ENCODE measurements at regions not wholly inside any gene's neighbourhood (a gene's known extent, or its start where the extent isn't known, plus 50 kb on each side); places are given as distances from the start of the nearest gene placed in this dataset.

GRCh38 chr2:34107811-34108210, 508.7 kb upstream of the FAM98A start:
- no peak for DNase-seq (ENCODE audit: low read depth in 2 of 2)

GRCh38 chr2:34105006-34105767, 506.1 kb upstream of the FAM98A start:
- DNase-seq (ENCODE audit: low read depth in 2 of 2) = no peak

- DNase-seq (ENCODE audit: low read depth in 2 of 2) = no peak
Measured at GRCh38 chr2:34104601-34105000, 505.5 kb upstream of the FAM98A start.

GRCh38 chr2:34103437-34103836, 504.3 kb upstream of the FAM98A start:
- no peak for DNase-seq (ENCODE audit: low read depth in 2 of 2)

- no peak for DNase-seq (ENCODE audit: low read depth in 2 of 2)
Measured at GRCh38 chr2:34102339-34102738, 503.2 kb upstream of the FAM98A start.

- no peak for DNase-seq (ENCODE audit: low read depth in 2 of 2)
Measured at GRCh38 chr2:34099377-34099776, 500.3 kb upstream of the FAM98A start.

- DNase-seq (ENCODE audit: low read depth in 2 of 2) = no peak
Measured at GRCh38 chr2:34098256-34098655, 499.2 kb upstream of the FAM98A start.

- peak in 1 of 2 donors; percentile 8 for DNase-seq (ENCODE audit: low read depth in 2 of 2)
Measured at GRCh38 chr2:34096562-34097171, 497.6 kb upstream of the FAM98A start.

- no peak for DNase-seq (ENCODE audit: low read depth in 2 of 2)
Measured at GRCh38 chr2:34093790-34094189, 494.7 kb upstream of the FAM98A start.

- no peak for DNase-seq (ENCODE audit: low read depth in 2 of 2)
Measured at GRCh38 chr2:34070196-34070595, 471.1 kb upstream of the FAM98A start.

- DNase-seq (ENCODE audit: low read depth in 2 of 2) = no peak
Measured at GRCh38 chr2:34069604-34070003, 470.5 kb upstream of the FAM98A start.

- DNase-seq (ENCODE audit: low read depth in 2 of 2) = no peak
Measured at GRCh38 chr2:34050413-34050812, 451.3 kb upstream of the FAM98A start.

- no peak for DNase-seq (ENCODE audit: low read depth in 2 of 2)
Measured at GRCh38 chr2:34045101-34045655, 446.1 kb upstream of the FAM98A start.

- no peak for DNase-seq (ENCODE audit: low read depth in 2 of 2)
Measured at GRCh38 chr2:34037886-34038285, 438.8 kb upstream of the FAM98A start.

GRCh38 chr2:34037157-34037556, 438.1 kb upstream of the FAM98A start:
- no peak for DNase-seq (ENCODE audit: low read depth in 2 of 2)

- no peak for DNase-seq (ENCODE audit: low read depth in 2 of 2)
Measured at GRCh38 chr2:34031097-34031496, 432.0 kb upstream of the FAM98A start.

GRCh38 chr2:34030273-34030672, 431.2 kb upstream of the FAM98A start:
- DNase-seq (ENCODE audit: low read depth in 2 of 2) = no peak

GRCh38 chr2:34029073-34029472, 430.0 kb upstream of the FAM98A start:
- no peak for DNase-seq (ENCODE audit: low read depth in 2 of 2)

GRCh38 chr2:34025196-34025595, 426.1 kb upstream of the FAM98A start:
- DNase-seq (ENCODE audit: low read depth in 2 of 2) = no peak

- no peak for DNase-seq (ENCODE audit: low read depth in 2 of 2)
Measured at GRCh38 chr2:34012715-34013302, 413.7 kb upstream of the FAM98A start.

- no peak for DNase-seq (ENCODE audit: low read depth in 2 of 2)
Measured at GRCh38 chr2:34011684-34012083, 412.6 kb upstream of the FAM98A start.

- no peak for DNase-seq (ENCODE audit: low read depth in 2 of 2)
Measured at GRCh38 chr2:34005901-34006300, 406.8 kb upstream of the FAM98A start.

GRCh38 chr2:34004936-34005335, 405.8 kb upstream of the FAM98A start:
- DNase-seq (ENCODE audit: low read depth in 2 of 2) = no peak

Data from stimulated activated CD8-positive, alpha-beta memory T cell treated with anti-CD3 and anti-CD28 coated beads, Interleukin-2, amount 100 ng/mL, for 1 hour (primary cell).